Peyer's patch (tissue), 4 donors: ENCODE measurements at regions not wholly inside any gene's neighbourhood (a gene's known extent, or its start where the extent isn't known, plus 50 kb on each side); places are given as distances from the start of the nearest gene placed in this dataset.

Experiments
- DNase-seq, 3 donors: peaks; one replicate each; pipeline ENCODE4 v3.0.0-alpha.2; 2017 to 2019
- H3K27ac ChIP-seq, 4 donors: fragments of 200-600 bp; sonication (generic); one replicate each; pipeline ENCODE4 v1.5.1; 2016 to 2019
- H3K27me3 ChIP-seq, 2 donors: fragments of 200-600 bp; sonication (generic); one replicate each; pipeline ENCODE4 v1.5.1; 2019
- H3K36me3 ChIP-seq, 3 donors: fragments of 200-600 bp; sonication (generic); one replicate each; pipeline ENCODE4 v1.5.1; 2016 to 2019
- H3K4me1 ChIP-seq, 4 donors: fragments of 200-600 bp; sonication (generic); one replicate each; pipeline ENCODE4 v1.5.1; 2016 to 2019
- H3K4me3 ChIP-seq, 4 donors: fragments of 200-600 bp; sonication (generic); 1 replicate in 3 of 4; 2 replicates in 1 of 4; pipeline ENCODE4 v1.5.1; 2016 to 2019; ENCODE audit warnings: mild to moderate bottlenecking in 1 of 4
- H3K9me3 ChIP-seq, 4 donors: fragments of 200-600 bp; sonication (generic); one replicate each; pipeline ENCODE4 v1.5.1; 2016 to 2019; ENCODE audit warnings: mild to moderate bottlenecking in 1 of 4
- POLR2A ChIP-seq, 2 donors: fragments of 450-650 bp; IDR thresholded peaks; one replicate each; pipeline ENCODE4 v1.5.1; 2017; ENCODE audit warnings: antibody characterized with exemption in 2 of 2, mild to moderate bottlenecking in 2 of 2, moderate library complexity in 2 of 2
- TF ChIP-seq, protein P1 (sequence below), 6 experiments: fragments of 450-650 bp in 4 of 6; fragments of 200-600 bp in 2 of 6; sonication (generic) in 1 of 6; IDR thresholded peaks; one replicate each; pipeline ENCODE4 v1.5.1; 2017 to 2019; ENCODE audit warnings: antibody characterized with exemption in 6 of 6, mild to moderate bottlenecking in 3 of 6, moderate library complexity in 1 of 6

- Histone ChIP-seq H3K27ac (no peak overlapping the region), H3K27me3 (no peaks in the 10 kb centered on the region), H3K36me3 (no peaks in the 10 kb centered on the region), H3K4me1 (no peaks in the 10 kb centered on the region), H3K9me3 (no peaks in the 10 kb centered on the region), H3K4me3 (no peak overlapping the region)
- TF ChIP-seq POLR2A (IDR thresholded peaks at IDR 0.05): no peak
- TF ChIP-seq, protein P1, sequence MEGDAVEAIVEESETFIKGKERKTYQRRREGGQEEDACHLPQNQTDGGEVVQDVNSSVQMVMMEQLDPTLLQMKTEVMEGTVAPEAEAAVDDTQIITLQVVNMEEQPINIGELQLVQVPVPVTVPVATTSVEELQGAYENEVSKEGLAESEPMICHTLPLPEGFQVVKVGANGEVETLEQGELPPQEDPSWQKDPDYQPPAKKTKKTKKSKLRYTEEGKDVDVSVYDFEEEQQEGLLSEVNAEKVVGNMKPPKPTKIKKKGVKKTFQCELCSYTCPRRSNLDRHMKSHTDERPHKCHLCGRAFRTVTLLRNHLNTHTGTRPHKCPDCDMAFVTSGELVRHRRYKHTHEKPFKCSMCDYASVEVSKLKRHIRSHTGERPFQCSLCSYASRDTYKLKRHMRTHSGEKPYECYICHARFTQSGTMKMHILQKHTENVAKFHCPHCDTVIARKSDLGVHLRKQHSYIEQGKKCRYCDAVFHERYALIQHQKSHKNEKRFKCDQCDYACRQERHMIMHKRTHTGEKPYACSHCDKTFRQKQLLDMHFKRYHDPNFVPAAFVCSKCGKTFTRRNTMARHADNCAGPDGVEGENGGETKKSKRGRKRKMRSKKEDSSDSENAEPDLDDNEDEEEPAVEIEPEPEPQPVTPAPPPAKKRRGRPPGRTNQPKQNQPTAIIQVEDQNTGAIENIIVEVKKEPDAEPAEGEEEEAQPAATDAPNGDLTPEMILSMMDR (IDR thresholded peaks at IDR 0.05): no peak
- DNase-seq: no peak
These were observed 482.1 kb downstream of the IPMK start for GRCh38 chr10:57785546-57785945.

DNA sequence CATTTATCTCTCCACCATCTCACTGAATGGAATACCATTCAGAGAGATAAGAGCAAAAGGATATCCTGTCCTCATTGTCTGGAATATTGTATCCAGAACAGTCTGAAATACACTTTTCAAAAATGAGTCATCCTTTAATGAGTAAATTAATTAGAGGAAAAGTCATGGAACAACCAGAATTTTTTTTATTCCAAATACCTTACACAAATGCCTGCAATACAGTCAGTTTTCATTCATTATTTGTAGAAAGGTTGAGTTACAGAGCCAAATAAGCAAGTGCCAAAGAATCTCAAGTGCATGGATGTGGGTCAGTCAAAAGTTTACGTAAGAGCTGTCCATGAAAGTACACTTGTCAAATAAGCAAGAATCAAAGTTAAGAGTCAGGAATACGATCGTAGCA, 482.6 kb downstream of the IPMK start:
- H3K4me3 ChIP-seq: no peak overlapping the region
- no peaks in the 10 kb centered on the region for H3K27me3 ChIP-seq
- H3K4me1 ChIP-seq: no peaks in the 10 kb centered on the region
- TF ChIP-seq, protein P1 (IDR thresholded peaks at IDR 0.05): no peak
- no peak for TF ChIP-seq POLR2A (IDR thresholded peaks at IDR 0.05)
- no peaks in the 10 kb centered on the region for H3K9me3 ChIP-seq
- no peaks in the 10 kb centered on the region for H3K36me3 ChIP-seq
- H3K27ac ChIP-seq: no peak overlapping the region
- DNase-seq: no peak

- H3K4me1 ChIP-seq: no peaks in the 10 kb centered on the region
- H3K36me3 ChIP-seq: no peaks in the 10 kb centered on the region
- no peaks in the 10 kb centered on the region for H3K9me3 ChIP-seq
- DNase-seq: no peak
- H3K27me3 ChIP-seq: no peaks in the 10 kb centered on the region
- TF ChIP-seq, protein P1 (IDR thresholded peaks at IDR 0.05): no peak
- no peak for TF ChIP-seq POLR2A (IDR thresholded peaks at IDR 0.05)
- H3K27ac ChIP-seq: no peak overlapping the region
- no peak overlapping the region for H3K4me3 ChIP-seq
These were observed 490.8 kb downstream of the IPMK start for GRCh38 chr10:57776688-57777432.

DNA sequence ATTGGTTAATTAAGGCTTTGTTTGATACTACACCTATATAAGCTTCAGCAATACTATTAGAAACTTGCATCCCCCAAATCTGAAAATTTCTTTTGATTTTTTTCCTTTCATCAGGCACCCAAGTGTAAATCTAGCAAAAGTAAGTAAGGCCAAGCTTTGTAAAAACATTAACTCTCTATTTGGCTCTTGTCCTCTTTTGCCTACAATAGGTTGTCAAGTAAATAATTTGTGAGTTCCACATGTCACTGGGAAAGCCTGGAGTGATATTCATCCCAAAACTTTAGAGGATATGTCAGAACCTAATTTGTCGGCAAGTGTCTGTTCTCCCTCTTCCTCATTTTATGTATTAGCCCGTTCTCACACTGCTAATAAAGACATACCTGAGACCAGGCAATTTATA, 492.4 kb downstream of the IPMK start:
- H3K36me3 ChIP-seq: no peaks in the 10 kb centered on the region
- H3K4me3 ChIP-seq: no peak overlapping the region
- no peak for DNase-seq
- no peaks in the 10 kb centered on the region for H3K4me1 ChIP-seq
- H3K9me3 ChIP-seq: no peaks in the 10 kb centered on the region
- H3K27ac ChIP-seq: no peak overlapping the region
- TF ChIP-seq, protein P1 (IDR thresholded peaks at IDR 0.05): no peak
- no peak for TF ChIP-seq POLR2A (IDR thresholded peaks at IDR 0.05)
- no peaks in the 10 kb centered on the region for H3K27me3 ChIP-seq

- Histone ChIP-seq H3K4me1 (no peaks in the 10 kb centered on the region), H3K27me3 (no peaks in the 10 kb centered on the region), H3K36me3 (no peaks in the 10 kb centered on the region), H3K27ac (no peak overlapping the region), H3K9me3 (no peaks in the 10 kb centered on the region), H3K4me3 (no peak overlapping the region)
- TF ChIP-seq, protein P1 (IDR thresholded peaks at IDR 0.05): no peak
- TF ChIP-seq POLR2A (IDR thresholded peaks at IDR 0.05): no peak
- no peak for DNase-seq
These were observed 498.4 kb downstream of the IPMK start for GRCh38 chr10:57769298-57769697.
